GM12878 (cell line): ENCODE measurements at regions not wholly inside any gene's neighbourhood (a gene's known extent, or its start where the extent isn't known, plus 50 kb on each side); places are given as distances from the start of the nearest gene placed in this dataset.

ENCODE experiments used
- BMI1 ChIP-seq: fragments of 450-650 bp; IDR thresholded peaks from 2 replicates; pipeline ENCODE4 v1.6.1; 2016; ENCODE audit warnings: mild to moderate bottlenecking, moderate library complexity, borderline replicate concordance
- CBFB ChIP-seq: IDR thresholded peaks from 2 replicates; pipeline ENCODE4 v1.6.1; 2016; ENCODE audit warnings: antibody characterized with exemption, low read depth
- CEBPB ChIP-seq, 2 experiments: fragments of 150-350 bp in 1 of 2; IDR thresholded peaks; 2 replicates each; pipeline ENCODE4 v1.6.1; 2012 to 2014; ENCODE audit warnings: low read depth in 2 of 2, low read length in 2 of 2, borderline replicate concordance in 1 of 2, inconsistent platforms in 1 of 2
- E2F4 ChIP-seq: IDR thresholded peaks from 2 replicates; pipeline ENCODE4 v1.6.1; 2012; ENCODE audit warnings: low read depth, low read length, improper control_type of control experiment
- MEF2A ChIP-seq: IDR thresholded peaks from 2 replicates; pipeline ENCODE4 v1.6.1; 2011; ENCODE audit warnings: low read depth, mild to moderate bottlenecking, low read length, moderate library complexity; ENCODE audit not compliant: insufficient read depth
- RAD21 ChIP-seq: IDR thresholded peaks from 2 replicates; pipeline ENCODE4 v1.6.1; 2011; ENCODE audit warnings: mild to moderate bottlenecking, low read depth, low read length, moderate library complexity; ENCODE audit not compliant: insufficient read depth
- SIN3A ChIP-seq: IDR thresholded peaks from 2 replicates; pipeline ENCODE4 v1.6.1; 2012; ENCODE audit warnings: low read depth, low read length, improper control_type of control experiment
- STAT1 ChIP-seq: fragments of 450-650 bp; conservative IDR thresholded peaks from 2 replicates; pipeline ENCODE4 v1.6.1; 2014; ENCODE audit warnings: antibody characterized with exemption, mild to moderate bottlenecking
- TBL1XR1 ChIP-seq: IDR thresholded peaks from 2 replicates; pipeline ENCODE4 v1.6.1; 2012; ENCODE audit warnings: low read depth, low read length, improper control_type of control experiment
- ZNF207 ChIP-seq: fragments of 450-650 bp; IDR thresholded peaks from 2 replicates; pipeline ENCODE4 v1.6.1; 2014; ENCODE audit warnings: antibody characterized with exemption, mild to moderate bottlenecking, borderline replicate concordance
- ZNF24 ChIP-seq: fragments of 450-650 bp; IDR thresholded peaks from 2 replicates; pipeline ENCODE4 v1.6.1; 2017; ENCODE audit warnings: antibody characterized with exemption, mild to moderate bottlenecking
- TF ChIP-seq, protein P1 (sequence below): IDR thresholded peaks from 2 replicates; pipeline ENCODE4 v1.6.1; 2012; ENCODE audit warnings: improper control_type of control experiment, low read depth, low read length; ENCODE audit not compliant: insufficient replicate concordance
- TF ChIP-seq, protein P2 (sequence below): IDR thresholded peaks from 2 replicates; pipeline ENCODE4 v1.6.1; 2012; ENCODE audit warnings: mild to moderate bottlenecking, low read depth, low read length
- TF ChIP-seq, protein P3 (sequence below): fragments of 450-650 bp; IDR thresholded peaks from 2 replicates; pipeline ENCODE4 v1.6.1; 2014; ENCODE audit warnings: mild to moderate bottlenecking
- TF ChIP-seq, protein P4 (sequence below): fragments of 450-650 bp; IDR thresholded peaks from 2 replicates; pipeline ENCODE4 v1.6.1; 2017; ENCODE audit warnings: low read depth, mild to moderate bottlenecking, moderate library complexity
- TF ChIP-seq, protein P5 (sequence below): IDR thresholded peaks from 2 replicates; pipeline ENCODE4 v1.6.1; 2012; ENCODE audit warnings: low read depth, low read length, improper control_type of control experiment

DNA sequence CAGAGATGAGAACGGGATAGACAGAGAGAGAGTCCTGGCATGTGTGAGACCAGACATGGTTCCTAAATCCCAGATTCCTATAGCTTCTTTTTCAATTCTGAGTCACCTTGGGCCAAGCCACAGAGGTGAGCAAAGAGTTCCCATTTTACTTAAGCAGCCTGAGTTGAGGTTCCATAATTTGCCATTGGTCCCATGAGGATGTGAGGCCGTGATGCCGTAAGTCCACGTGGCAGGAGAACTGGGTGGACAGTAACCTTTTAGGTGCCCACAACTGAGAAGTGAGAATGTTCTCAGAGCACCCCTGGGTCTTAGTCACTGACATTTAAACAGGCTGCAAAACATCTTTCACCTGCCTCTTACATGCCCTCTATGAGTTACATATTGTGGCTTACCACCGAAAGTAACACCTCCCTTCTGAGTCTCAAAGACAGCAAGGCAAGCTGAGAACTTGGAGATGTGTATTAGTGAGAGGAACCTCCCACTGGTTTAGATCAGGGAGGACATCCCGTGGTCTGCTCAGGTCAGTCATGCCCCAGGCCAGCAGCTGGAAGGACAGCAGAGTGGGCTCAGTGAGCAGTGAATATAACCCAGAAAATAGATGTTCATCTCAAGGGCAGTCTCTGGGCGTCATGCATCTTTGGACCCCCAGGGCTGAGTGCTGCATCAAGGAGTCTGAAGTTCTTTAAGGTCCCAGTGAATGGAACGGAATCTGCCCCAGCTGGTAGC is 127.9 kb upstream of the LGALSL start (continued):
- TF ChIP-seq STAT1 = 0 out of 2 replicates have a peak, but pooled peaks have one; percentile 15
- peak; percentile 80; the same call in 1 of the 2 replicates for TF ChIP-seq MEF2A
- TF ChIP-seq ZNF24 = peak; percentile 85
- TF ChIP-seq SIN3A = peak; percentile 19; the same call in 1 of the 2 replicates
- TF ChIP-seq, protein P1, sequence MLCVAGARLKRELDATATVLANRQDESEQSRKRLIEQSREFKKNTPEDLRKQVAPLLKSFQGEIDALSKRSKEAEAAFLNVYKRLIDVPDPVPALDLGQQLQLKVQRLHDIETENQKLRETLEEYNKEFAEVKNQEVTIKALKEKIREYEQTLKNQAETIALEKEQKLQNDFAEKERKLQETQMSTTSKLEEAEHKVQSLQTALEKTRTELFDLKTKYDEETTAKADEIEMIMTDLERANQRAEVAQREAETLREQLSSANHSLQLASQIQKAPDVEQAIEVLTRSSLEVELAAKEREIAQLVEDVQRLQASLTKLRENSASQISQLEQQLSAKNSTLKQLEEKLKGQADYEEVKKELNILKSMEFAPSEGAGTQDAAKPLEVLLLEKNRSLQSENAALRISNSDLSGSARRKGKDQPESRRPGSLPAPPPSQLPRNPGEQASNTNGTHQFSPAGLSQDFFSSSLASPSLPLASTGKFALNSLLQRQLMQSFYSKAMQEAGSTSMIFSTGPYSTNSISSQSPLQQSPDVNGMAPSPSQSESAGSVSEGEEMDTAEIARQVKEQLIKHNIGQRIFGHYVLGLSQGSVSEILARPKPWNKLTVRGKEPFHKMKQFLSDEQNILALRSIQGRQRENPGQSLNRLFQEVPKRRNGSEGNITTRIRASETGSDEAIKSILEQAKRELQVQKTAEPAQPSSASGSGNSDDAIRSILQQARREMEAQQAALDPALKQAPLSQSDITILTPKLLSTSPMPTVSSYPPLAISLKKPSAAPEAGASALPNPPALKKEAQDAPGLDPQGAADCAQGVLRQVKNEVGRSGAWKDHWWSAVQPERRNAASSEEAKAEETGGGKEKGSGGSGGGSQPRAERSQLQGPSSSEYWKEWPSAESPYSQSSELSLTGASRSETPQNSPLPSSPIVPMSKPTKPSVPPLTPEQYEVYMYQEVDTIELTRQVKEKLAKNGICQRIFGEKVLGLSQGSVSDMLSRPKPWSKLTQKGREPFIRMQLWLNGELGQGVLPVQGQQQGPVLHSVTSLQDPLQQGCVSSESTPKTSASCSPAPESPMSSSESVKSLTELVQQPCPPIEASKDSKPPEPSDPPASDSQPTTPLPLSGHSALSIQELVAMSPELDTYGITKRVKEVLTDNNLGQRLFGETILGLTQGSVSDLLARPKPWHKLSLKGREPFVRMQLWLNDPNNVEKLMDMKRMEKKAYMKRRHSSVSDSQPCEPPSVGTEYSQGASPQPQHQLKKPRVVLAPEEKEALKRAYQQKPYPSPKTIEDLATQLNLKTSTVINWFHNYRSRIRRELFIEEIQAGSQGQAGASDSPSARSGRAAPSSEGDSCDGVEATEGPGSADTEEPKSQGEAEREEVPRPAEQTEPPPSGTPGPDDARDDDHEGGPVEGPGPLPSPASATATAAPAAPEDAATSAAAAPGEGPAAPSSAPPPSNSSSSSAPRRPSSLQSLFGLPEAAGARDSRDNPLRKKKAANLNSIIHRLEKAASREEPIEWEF = peak; percentile 25
- no peak for TF ChIP-seq E2F4
- TF ChIP-seq CBFB = peak; percentile 98
- peak; percentile 78; the same call in 1 of the 2 replicates for TF ChIP-seq BMI1
- TF ChIP-seq, protein P2, sequence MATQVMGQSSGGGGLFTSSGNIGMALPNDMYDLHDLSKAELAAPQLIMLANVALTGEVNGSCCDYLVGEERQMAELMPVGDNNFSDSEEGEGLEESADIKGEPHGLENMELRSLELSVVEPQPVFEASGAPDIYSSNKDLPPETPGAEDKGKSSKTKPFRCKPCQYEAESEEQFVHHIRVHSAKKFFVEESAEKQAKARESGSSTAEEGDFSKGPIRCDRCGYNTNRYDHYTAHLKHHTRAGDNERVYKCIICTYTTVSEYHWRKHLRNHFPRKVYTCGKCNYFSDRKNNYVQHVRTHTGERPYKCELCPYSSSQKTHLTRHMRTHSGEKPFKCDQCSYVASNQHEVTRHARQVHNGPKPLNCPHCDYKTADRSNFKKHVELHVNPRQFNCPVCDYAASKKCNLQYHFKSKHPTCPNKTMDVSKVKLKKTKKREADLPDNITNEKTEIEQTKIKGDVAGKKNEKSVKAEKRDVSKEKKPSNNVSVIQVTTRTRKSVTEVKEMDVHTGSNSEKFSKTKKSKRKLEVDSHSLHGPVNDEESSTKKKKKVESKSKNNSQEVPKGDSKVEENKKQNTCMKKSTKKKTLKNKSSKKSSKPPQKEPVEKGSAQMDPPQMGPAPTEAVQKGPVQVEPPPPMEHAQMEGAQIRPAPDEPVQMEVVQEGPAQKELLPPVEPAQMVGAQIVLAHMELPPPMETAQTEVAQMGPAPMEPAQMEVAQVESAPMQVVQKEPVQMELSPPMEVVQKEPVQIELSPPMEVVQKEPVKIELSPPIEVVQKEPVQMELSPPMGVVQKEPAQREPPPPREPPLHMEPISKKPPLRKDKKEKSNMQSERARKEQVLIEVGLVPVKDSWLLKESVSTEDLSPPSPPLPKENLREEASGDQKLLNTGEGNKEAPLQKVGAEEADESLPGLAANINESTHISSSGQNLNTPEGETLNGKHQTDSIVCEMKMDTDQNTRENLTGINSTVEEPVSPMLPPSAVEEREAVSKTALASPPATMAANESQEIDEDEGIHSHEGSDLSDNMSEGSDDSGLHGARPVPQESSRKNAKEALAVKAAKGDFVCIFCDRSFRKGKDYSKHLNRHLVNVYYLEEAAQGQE = no peak
- peak; percentile 95; the same call in 1 of the 2 replicates for TF ChIP-seq TBL1XR1
- TF ChIP-seq, protein P3, sequence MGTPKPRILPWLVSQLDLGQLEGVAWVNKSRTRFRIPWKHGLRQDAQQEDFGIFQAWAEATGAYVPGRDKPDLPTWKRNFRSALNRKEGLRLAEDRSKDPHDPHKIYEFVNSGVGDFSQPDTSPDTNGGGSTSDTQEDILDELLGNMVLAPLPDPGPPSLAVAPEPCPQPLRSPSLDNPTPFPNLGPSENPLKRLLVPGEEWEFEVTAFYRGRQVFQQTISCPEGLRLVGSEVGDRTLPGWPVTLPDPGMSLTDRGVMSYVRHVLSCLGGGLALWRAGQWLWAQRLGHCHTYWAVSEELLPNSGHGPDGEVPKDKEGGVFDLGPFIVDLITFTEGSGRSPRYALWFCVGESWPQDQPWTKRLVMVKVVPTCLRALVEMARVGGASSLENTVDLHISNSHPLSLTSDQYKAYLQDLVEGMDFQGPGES = no peak
- TF ChIP-seq ZNF207 = peak; percentile 93
- TF ChIP-seq, protein P4, sequence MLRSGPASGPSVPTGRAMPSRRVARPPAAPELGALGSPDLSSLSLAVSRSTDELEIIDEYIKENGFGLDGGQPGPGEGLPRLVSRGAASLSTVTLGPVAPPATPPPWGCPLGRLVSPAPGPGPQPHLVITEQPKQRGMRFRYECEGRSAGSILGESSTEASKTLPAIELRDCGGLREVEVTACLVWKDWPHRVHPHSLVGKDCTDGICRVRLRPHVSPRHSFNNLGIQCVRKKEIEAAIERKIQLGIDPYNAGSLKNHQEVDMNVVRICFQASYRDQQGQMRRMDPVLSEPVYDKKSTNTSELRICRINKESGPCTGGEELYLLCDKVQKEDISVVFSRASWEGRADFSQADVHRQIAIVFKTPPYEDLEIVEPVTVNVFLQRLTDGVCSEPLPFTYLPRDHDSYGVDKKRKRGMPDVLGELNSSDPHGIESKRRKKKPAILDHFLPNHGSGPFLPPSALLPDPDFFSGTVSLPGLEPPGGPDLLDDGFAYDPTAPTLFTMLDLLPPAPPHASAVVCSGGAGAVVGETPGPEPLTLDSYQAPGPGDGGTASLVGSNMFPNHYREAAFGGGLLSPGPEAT = peak; percentile 98
- TF ChIP-seq, protein P5, sequence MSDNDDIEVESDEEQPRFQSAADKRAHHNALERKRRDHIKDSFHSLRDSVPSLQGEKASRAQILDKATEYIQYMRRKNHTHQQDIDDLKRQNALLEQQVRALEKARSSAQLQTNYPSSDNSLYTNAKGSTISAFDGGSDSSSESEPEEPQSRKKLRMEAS = peak; percentile 86
- TF ChIP-seq CEBPB (IDR thresholded peaks at IDR 0.05; ENCODE audit: borderline replicate concordance in 1 of 2, low read depth in 2 of 2, low read length in 2 of 2) = no peak
- TF ChIP-seq RAD21 = peak; percentile 48
